Esophagus squamous epithelium (tissue), 5 donors: ENCODE measurements at regions not wholly inside any gene's neighbourhood (a gene's known extent, or its start where the extent isn't known, plus 50 kb on each side); places are given as distances from the start of the nearest gene placed in this dataset.
"Not testable (repeated sequence)": the region's sequence is repeated elsewhere in the genome, so short reads cannot be mapped to it uniquely, and the experiment has no call there.

Experiments
- DNase-seq: peaks from one replicate; lab custom pipeline; 2025; lab: John Stamatoyannopoulos, UW
- H3K27ac ChIP-seq, 4 donors: fragments of 200-600 bp; sonication (generic); one replicate each; pipeline ENCODE4 v1.5.1; 2016 to 2019; ENCODE audit warnings: mild to moderate bottlenecking in 1 of 4
- H3K27me3 ChIP-seq, 4 donors: fragments of 200-600 bp; sonication (generic); 1 replicate in 3 of 4; 2 replicates in 1 of 4; pipeline versions ENCODE4 v1.5.1 to v1.6.0; 2017 to 2021; ENCODE audit warnings: antibody characterized with exemption in 1 of 4
- H3K36me3 ChIP-seq, 3 donors: fragments of 200-600 bp; sonication (generic); one replicate each; pipeline ENCODE4 v1.5.1; 2016 to 2019
- H3K4me1 ChIP-seq, 3 donors: fragments of 200-600 bp; sonication (generic); one replicate each; pipeline ENCODE4 v1.5.1; 2017 to 2019
- H3K4me3 ChIP-seq, 4 donors: fragments of 200-600 bp; sonication (generic); 1 replicate in 3 of 4; 2 replicates in 1 of 4; pipeline ENCODE4 v1.5.1; 2016 to 2019; ENCODE audit warnings: mild to moderate bottlenecking in 2 of 4, moderate library complexity in 1 of 4
- H3K9me3 ChIP-seq, 3 donors: fragments of 200-600 bp; sonication (generic); one replicate each; pipeline ENCODE4 v1.5.1; 2016 to 2019
- CTCF ChIP-seq, 6 experiments: fragments of 450-650 bp in 4 of 6; fragments of 200-600 bp in 2 of 6; sonication (generic) in 2 of 6; IDR thresholded peaks; one replicate each; pipeline ENCODE4 v1.5.1; 2016 to 2019; ENCODE audit warnings: antibody characterized with exemption in 6 of 6, mild to moderate bottlenecking in 4 of 6, moderate library complexity in 4 of 6
- POLR2A ChIP-seq, 4 donors: fragments of 450-650 bp; IDR thresholded peaks; one replicate each; pipeline ENCODE4 v1.6.1; 2017; ENCODE audit warnings: antibody characterized with exemption in 4 of 4, mild to moderate bottlenecking in 4 of 4, moderate library complexity in 3 of 4
- WGBS, 2 donors: methylation state at CpG; one replicate each; pipeline ENCODE4 v1.1.5; 2018; 5-methylcytosine and 5-hydroxymethylcytosine counted together
- intact Hi-C: fragments of 100-400 bp; cut with DNase I; formaldehyde crosslinking; loops from one replicate; pipeline ENCODE4 v1.15.0; 2022
- donor health status: DM: yes; HTN: yes; CAD: no.

- Histone ChIP-seq H3K4me1 (no peaks in the 10 kb centered on the region), H3K27me3 (no peaks in the 10 kb centered on the region), H3K36me3 (no peaks in the 10 kb centered on the region), H3K4me3 (no peak overlapping the region), H3K27ac (no peak overlapping the region), H3K9me3 (no peaks in the 10 kb centered on the region)
- TF ChIP-seq CTCF (IDR thresholded peaks at IDR 0.05): no peak
- TF ChIP-seq POLR2A (IDR thresholded peaks at IDR 0.05): no peak
- DNase-seq: no peak
- intact Hi-C loops: no loop called here
- 19 to 53% methylated on average over 5 of the region's 5 CpGs for WGBS, 2 donors
Observed at GRCh38 chr1:90296327-90296726, 301.4 kb downstream of the ZNF326 start.

GRCh38 chr1:90295534-90295933 lies 300.6 kb downstream of the ZNF326 start:
- no peaks in the 10 kb centered on the region for H3K27me3 ChIP-seq
- no peak overlapping the region for H3K27ac ChIP-seq
- no peaks in the 10 kb centered on the region for H3K9me3 ChIP-seq
- no peaks in the 10 kb centered on the region for H3K36me3 ChIP-seq
- 44 to 47% methylated on average over 2 of the region's 2 CpGs for WGBS, 2 donors
- DNase-seq: no peak
- no peak overlapping the region for H3K4me3 ChIP-seq
- intact Hi-C loops: no loop called here
- TF ChIP-seq CTCF (IDR thresholded peaks at IDR 0.05) (no peak), POLR2A (IDR thresholded peaks at IDR 0.05) (no peak)
- no peaks in the 10 kb centered on the region for H3K4me1 ChIP-seq

GRCh38 chr1:90291431-90292216 lies 296.7 kb downstream of the ZNF326 start:
- Histone ChIP-seq H3K27ac (no peak overlapping the region), H3K4me3 (no peak overlapping the region), H3K27me3 (no peaks in the 10 kb centered on the region), H3K36me3 (no peaks in the 10 kb centered on the region), H3K4me1 (no peaks in the 10 kb centered on the region), H3K9me3 (no peaks in the 10 kb centered on the region)
- no peak for TF ChIP-seq CTCF (IDR thresholded peaks at IDR 0.05)
- no peak for TF ChIP-seq POLR2A (IDR thresholded peaks at IDR 0.05)
- 52 to 54% methylated on average over 3 of the region's 3 CpGs for WGBS, 2 donors
- intact Hi-C loops: no loop called here
- no peak for DNase-seq

- WGBS, 2 donors: 62 to 78% methylated on average over 4 of the region's 4 CpGs
- TF ChIP-seq POLR2A (IDR thresholded peaks at IDR 0.05) (no peak), CTCF (IDR thresholded peaks at IDR 0.05) (no peak)
- no peaks in the 10 kb centered on the region for H3K4me1 ChIP-seq
- intact Hi-C loops: no loop called here
- no peaks in the 10 kb centered on the region for H3K27me3 ChIP-seq
- H3K4me3 ChIP-seq: no peak overlapping the region
- H3K9me3 ChIP-seq: no peaks in the 10 kb centered on the region
- DNase-seq: no peak
- H3K27ac ChIP-seq: no peak overlapping the region
- H3K36me3 ChIP-seq: no peaks in the 10 kb centered on the region
Observed at GRCh38 chr1:90282811-90283210, 287.9 kb downstream of the ZNF326 start.

GRCh38 chr1:90281886-90282285 lies 287.0 kb downstream of the ZNF326 start:
- H3K4me3 ChIP-seq, H3K27me3 ChIP-seq, H3K27ac ChIP-seq, H3K9me3 ChIP-seq, DNase-seq, H3K36me3 ChIP-seq, intact Hi-C loops, H3K4me1 ChIP-seq: not testable (repeated sequence)
- WGBS, 2 donors: 57 to 71% methylated on average over 1 of the region's 1 CpG
